K562 (cell line): ENCODE measurements at regions not wholly inside any gene's neighbourhood (a gene's known extent, or its start where the extent isn't known, plus 50 kb on each side); places are given as distances from the start of the nearest gene placed in this dataset.

Source experiments
- HDAC6 ChIP-seq: IDR thresholded peaks from 2 replicates; pipeline ENCODE4 v1.6.1; 2012; ENCODE audit warnings: low read depth, mild to moderate bottlenecking, control low read depth, inconsistent platforms, low read length, moderate library complexity
- PHF21A ChIP-seq: fragments of 450-650 bp; IDR thresholded peaks from 2 replicates; pipeline ENCODE4 v1.6.1; 2017; ENCODE audit warnings: low read depth, borderline replicate concordance
- ZNF274 ChIP-seq: IDR thresholded peaks from 2 replicates; pipeline ENCODE4 v1.6.1; 2011; ENCODE audit warnings: low read depth, mild to moderate bottlenecking, low read length, moderate library complexity, borderline replicate concordance

- TF ChIP-seq HDAC6 (no peak), PHF21A (no peak), ZNF274 (no peak)
Measured at GRCh38 chr7:155893176-155893575, 80.9 kb upstream of the SHH start.
